H9 (cell line): ENCODE measurements at regions not wholly inside any gene's neighbourhood (a gene's known extent, or its start where the extent isn't known, plus 50 kb on each side); places are given as distances from the start of the nearest gene placed in this dataset.

Experiments
- DNase-seq: peaks from one replicate; pipeline ENCODE4 v3.0.0-alpha.2; 2017
- H2AFZ ChIP-seq: one replicate; pipeline ENCODE4 v1.6.1; 2013; ENCODE audit warnings: mild to moderate bottlenecking, low read length, control low read depth, moderate library complexity
- H2AK5ac ChIP-seq: 2 replicates; pipeline ENCODE4 v1.6.1; 2013; ENCODE audit warnings: low read length, control low read depth, mixed read lengths; ENCODE audit not compliant: insufficient read length
- H2BK120ac ChIP-seq: one replicate; pipeline ENCODE4 v1.6.1; 2013; ENCODE audit warnings: low read depth, mild to moderate bottlenecking, low read length, control low read depth, inconsistent platforms; ENCODE audit not compliant: poor library complexity, severe bottlenecking
- H2BK12ac ChIP-seq: 2 replicates; pipeline ENCODE4 v1.6.1; 2013; ENCODE audit warnings: low read length, control low read depth, mixed read lengths, low read depth; ENCODE audit not compliant: insufficient read length
- H2BK15ac ChIP-seq: 2 replicates; pipeline ENCODE4 v1.6.1; 2013; ENCODE audit warnings: low read depth, low read length, control low read depth
- H2BK20ac ChIP-seq: one replicate; pipeline ENCODE4 v1.6.1; 2013; ENCODE audit warnings: low read depth, mild to moderate bottlenecking, low read length, control low read depth, inconsistent platforms; ENCODE audit not compliant: poor library complexity, severe bottlenecking
- H2BK5ac ChIP-seq: 2 replicates; pipeline ENCODE4 v1.6.1; 2013; ENCODE audit warnings: low read length, control low read depth, mixed read lengths; ENCODE audit not compliant: insufficient read length
- H3K14ac ChIP-seq: 2 replicates; pipeline ENCODE4 v1.6.1; 2013; ENCODE audit warnings: low read length, control low read depth; ENCODE audit not compliant: insufficient read depth
- H3K18ac ChIP-seq: 2 replicates; pipeline ENCODE4 v1.6.1; 2013; ENCODE audit warnings: low read depth, mild to moderate bottlenecking, mixed read lengths, low read length, control low read depth; ENCODE audit not compliant: insufficient read length
- H3K23ac ChIP-seq: 2 replicates; pipeline ENCODE4 v1.6.1; 2013; ENCODE audit warnings: low read length, control low read depth, mixed read lengths, low read depth; ENCODE audit not compliant: insufficient read length
- H3K23me2 ChIP-seq: 2 replicates; pipeline ENCODE4 v1.6.1; 2013; ENCODE audit warnings: low read depth, mild to moderate bottlenecking, mixed read lengths, low read length, control low read depth; ENCODE audit not compliant: insufficient read length, poor library complexity, severe bottlenecking
- H3K27ac ChIP-seq: 2 replicates; pipeline ENCODE4 v1.5.1; 2013; ENCODE audit warnings: low read length, control low read depth, mixed read lengths, low read depth; ENCODE audit not compliant: insufficient read length
- H3K27me3 ChIP-seq: 2 replicates; pipeline ENCODE4 v1.6.1; 2013; ENCODE audit warnings: low read length, control low read depth, inconsistent platforms; ENCODE audit not compliant: insufficient read depth
- H3K4ac ChIP-seq: 2 replicates; pipeline ENCODE4 v1.6.1; 2013; ENCODE audit warnings: low read depth, mild to moderate bottlenecking, control low read depth, inconsistent platforms, low read length, moderate library complexity
- H3K4me1 ChIP-seq: 2 replicates; pipeline ENCODE4 v1.6.1; 2013; ENCODE audit warnings: low read length, control low read depth, inconsistent platforms; ENCODE audit not compliant: insufficient read depth
- H3K4me2 ChIP-seq: 2 replicates; pipeline ENCODE4 v1.6.1; 2013; ENCODE audit warnings: low read length, control low read depth, mixed read lengths; ENCODE audit not compliant: insufficient read length, insufficient read depth
- H3K56ac ChIP-seq: 2 replicates; pipeline ENCODE4 v1.6.1; 2013; ENCODE audit warnings: low read depth, mild to moderate bottlenecking, mixed read lengths, low read length, control low read depth; ENCODE audit not compliant: insufficient read length
- H3K79me1 ChIP-seq: 2 replicates; pipeline ENCODE4 v1.6.1; 2013; ENCODE audit warnings: low read depth, mild to moderate bottlenecking, moderate library complexity, low read length, control low read depth, inconsistent platforms; ENCODE audit not compliant: insufficient read depth, poor library complexity, severe bottlenecking
- H3K79me2 ChIP-seq: 2 replicates; pipeline ENCODE4 v1.6.1; 2013; ENCODE audit warnings: low read length, control low read depth, inconsistent platforms; ENCODE audit not compliant: insufficient read depth
- H3K9ac ChIP-seq: 2 replicates; pipeline ENCODE4 v1.6.1; 2013; ENCODE audit warnings: low read length, control low read depth, mixed read lengths; ENCODE audit not compliant: insufficient read length; ENCODE audit errors: extremely low read depth
- H3K9me3 ChIP-seq: one replicate; pipeline ENCODE4 v1.6.1; 2013; ENCODE audit warnings: low read depth, low read length, inconsistent platforms; ENCODE audit not compliant: control insufficient read depth
- H3T11ph ChIP-seq: one replicate; pipeline ENCODE4 v1.6.1; 2013; ENCODE audit warnings: mild to moderate bottlenecking, low read length, control low read depth, inconsistent platforms
- H4K20me1 ChIP-seq: one replicate; pipeline ENCODE4 v1.6.1; 2013; ENCODE audit not compliant: control insufficient read depth, insufficient read length, insufficient read depth
- H4K5ac ChIP-seq: 2 replicates; pipeline ENCODE4 v1.6.1; 2013; ENCODE audit warnings: low read depth, mild to moderate bottlenecking, mixed read lengths, low read length, control low read depth; ENCODE audit not compliant: insufficient read length
- H4K8ac ChIP-seq: replicated peaks from 2 replicates; pipeline ENCODE4 v1.6.1; 2013; ENCODE audit warnings: low read length, control low read depth, mixed read lengths, low read depth; ENCODE audit not compliant: insufficient read length
- H4K91ac ChIP-seq: 2 replicates; pipeline ENCODE4 v1.6.1; 2013; ENCODE audit warnings: low read depth, mild to moderate bottlenecking, moderate library complexity, mixed read lengths, low read length, control low read depth; ENCODE audit not compliant: insufficient read length
- H3K27ac Mint-ChIP-seq, 3 experiments: 2 replicates in 2 of 3; 3 replicates in 1 of 3; pipeline ENCODE4 v1.8.0; 2020 to 2021; ENCODE audit warnings: mixed read lengths in 3 of 3, mild to moderate bottlenecking in 1 of 3, moderate library complexity in 1 of 3
- H3K27me3 Mint-ChIP-seq: 2 replicates; pipeline ENCODE4 v1.8.0; 2021; ENCODE audit warnings: low read depth, mild to moderate bottlenecking, moderate library complexity, mixed read lengths
- H3K36me3 Mint-ChIP-seq, 3 experiments: 2 replicates in 2 of 3; 3 replicates in 1 of 3; pipeline ENCODE4 v1.8.0; 2020 to 2021; ENCODE audit warnings: low read depth in 3 of 3, mixed read lengths in 3 of 3; ENCODE audit not compliant: insufficient read depth in 1 of 3
- H3K4me1 Mint-ChIP-seq, 2 experiments: 2 replicates each; pipeline ENCODE4 v1.8.0; 2020; ENCODE audit warnings: mixed read lengths in 2 of 2
- H3K4me3 Mint-ChIP-seq, 2 experiments: 2 replicates in 1 of 2; 3 replicates in 1 of 2; pipeline ENCODE4 v1.8.0; 2020 to 2021; ENCODE audit warnings: mild to moderate bottlenecking in 2 of 2, mixed read lengths in 2 of 2, moderate library complexity in 1 of 2
- H3K9me3 Mint-ChIP-seq, 2 experiments: 2 replicates in 1 of 2; 3 replicates in 1 of 2; pipeline ENCODE4 v1.8.0; 2020; ENCODE audit warnings: mild to moderate bottlenecking in 2 of 2, mixed read lengths in 2 of 2, moderate library complexity in 1 of 2
- CTCF ChIP-seq: fragments of 200-600 bp; sonication (generic); conservative IDR thresholded peaks from 3 replicates; pipeline ENCODE4 v1.8.0; 2021; ENCODE audit warnings: antibody characterized with exemption, mild to moderate bottlenecking
- WGBS: extraction: QIAGEN DNeasy Blood & Tissue Kit; methylation state at CpG from one replicate; pipeline ENCODE4 v1.1.7; 2013; ENCODE audit warnings: missing lambda C conversion rate, low lambda C conversion rate, mixed read lengths; ENCODE audit not compliant: insufficient read length; ENCODE audit errors: extremely low coverage; 5-methylcytosine and 5-hydroxymethylcytosine counted together

- Histone ChIP-seq H3K9ac (no peak overlapping the region), H2BK15ac (no peak overlapping the region), H4K5ac (no peak overlapping the region), H3K79me2 (no peaks in the 10 kb centered on the region), H2BK120ac (no peak overlapping the region), H2BK20ac (no peak overlapping the region), H3K4ac (no peak overlapping the region), H2AFZ (no peak overlapping the region), H3K23me2 (no peaks in the 10 kb centered on the region), H3K27me3 (no peaks in the 10 kb centered on the region), H4K8ac (no peak overlapping the region), H3K23ac (no peak overlapping the region), H3K27ac (no peak overlapping the region), H3K14ac (no peak overlapping the region), H4K20me1 (no peaks in the 10 kb centered on the region), H2BK5ac (no peak overlapping the region), H3K79me1 (no peaks in the 10 kb centered on the region), H3K56ac (no peak overlapping the region), H3T11ph (no peak overlapping the region), H3K9me3 (no peaks in the 10 kb centered on the region), H3K4me2 (no peak overlapping the region), H3K18ac (no peak overlapping the region), H2AK5ac (no peak overlapping the region), H2BK12ac (no peak overlapping the region), H4K91ac (no peak overlapping the region), H3K4me1 (no peaks in the 10 kb centered on the region; the same call in 1 of the 2 replicates)
- no peak for TF ChIP-seq CTCF
- Mint-ChIP-seq H3K4me1 (peaks cover 15 to 19% of the 10 kb centered on the region in 2 experiments; a peak in 3 of 4 replicates), H3K27ac (peak overlapping the region in 1 of 3 experiments; percentile 72; a peak in 1 of 7 replicates), H3K9me3 (no peaks in the 10 kb centered on the region), H3K4me3 (no peak overlapping the region), H3K27me3 (no peaks in the 10 kb centered on the region), H3K36me3 (no peaks in the 10 kb centered on the region)
- no peak for DNase-seq
- no CpG with 5 or more reads among the region's 3 CpGs for WGBS
Observed at GRCh38 chr2:100708333-100708732, 111.6 kb upstream of the NPAS2 start.
